ENCODE measurements at regions not wholly inside any gene's neighbourhood (a gene's known extent, or its start where the extent isn't known, plus 50 kb on each side); places are given as distances from the start of the nearest gene placed in this dataset.

DNA sequence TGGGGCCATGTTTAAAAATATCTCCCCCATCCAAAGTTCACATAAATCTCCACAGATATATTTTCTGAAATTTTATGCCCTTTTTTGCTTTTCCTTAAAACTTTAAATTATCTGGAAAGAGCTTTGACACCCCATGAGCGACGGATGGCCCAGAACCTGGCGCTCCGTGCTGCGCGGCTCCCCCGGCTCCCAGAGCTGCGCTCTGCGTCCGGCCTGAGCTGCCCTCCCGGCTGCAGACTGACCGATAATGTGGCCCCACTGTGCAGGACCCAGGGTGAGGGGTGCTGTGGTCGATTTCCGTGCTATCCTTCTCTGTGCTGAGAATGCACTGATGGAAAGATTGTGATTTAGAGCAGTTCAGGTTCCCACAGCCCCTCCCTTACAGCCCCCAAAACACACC, 292.3 kb upstream of the IRX4 start:
- Mint-ChIP-seq H3K4me3 (no peak overlapping the region), H3K4me1 (peaks cover 9% of the 10 kb centered on the region; the same call in 2 of the 3 replicates), H3K36me3 (ENCODE audit: low read depth) (no peaks in the 10 kb centered on the region), H3K9me3 (no peaks in the 10 kb centered on the region), H3K27ac (no peak overlapping the region), H3K27me3 (ENCODE audit: insufficient read depth, low read depth, poor library complexity) (peaks cover 3% of the 10 kb centered on the region)
- TF ChIP-seq JUNB (IDR thresholded peaks at IDR 0.05; ENCODE audit: unreplicated experiment) (no peak), CREB1 (CRISPR knock-in tag; IDR thresholded peaks at IDR 0.05; ENCODE audit: low read depth) (no peak), ZNF331 (CRISPR knock-in tag; IDR thresholded peaks at IDR 0.05; ENCODE audit: low read depth) (no peak), EZH2 (IDR thresholded peaks at IDR 0.05; ENCODE audit: low read depth, unreplicated experiment) (no peak), POLR2AphosphoS5 (IDR thresholded peaks at IDR 0.05; ENCODE audit: low read depth) (no peak), STAT1 (IDR thresholded peaks at IDR 0.05; ENCODE audit: unreplicated experiment) (no peak), ETS1 (IDR thresholded peaks at IDR 0.05) (no peak), NANOG (IDR thresholded peaks at IDR 0.05; ENCODE audit: borderline replicate concordance) (no peak), ZNF114 (CRISPR knock-in tag; IDR thresholded peaks at IDR 0.05) (no peak)
- TF ChIP-seq, protein P1, sequence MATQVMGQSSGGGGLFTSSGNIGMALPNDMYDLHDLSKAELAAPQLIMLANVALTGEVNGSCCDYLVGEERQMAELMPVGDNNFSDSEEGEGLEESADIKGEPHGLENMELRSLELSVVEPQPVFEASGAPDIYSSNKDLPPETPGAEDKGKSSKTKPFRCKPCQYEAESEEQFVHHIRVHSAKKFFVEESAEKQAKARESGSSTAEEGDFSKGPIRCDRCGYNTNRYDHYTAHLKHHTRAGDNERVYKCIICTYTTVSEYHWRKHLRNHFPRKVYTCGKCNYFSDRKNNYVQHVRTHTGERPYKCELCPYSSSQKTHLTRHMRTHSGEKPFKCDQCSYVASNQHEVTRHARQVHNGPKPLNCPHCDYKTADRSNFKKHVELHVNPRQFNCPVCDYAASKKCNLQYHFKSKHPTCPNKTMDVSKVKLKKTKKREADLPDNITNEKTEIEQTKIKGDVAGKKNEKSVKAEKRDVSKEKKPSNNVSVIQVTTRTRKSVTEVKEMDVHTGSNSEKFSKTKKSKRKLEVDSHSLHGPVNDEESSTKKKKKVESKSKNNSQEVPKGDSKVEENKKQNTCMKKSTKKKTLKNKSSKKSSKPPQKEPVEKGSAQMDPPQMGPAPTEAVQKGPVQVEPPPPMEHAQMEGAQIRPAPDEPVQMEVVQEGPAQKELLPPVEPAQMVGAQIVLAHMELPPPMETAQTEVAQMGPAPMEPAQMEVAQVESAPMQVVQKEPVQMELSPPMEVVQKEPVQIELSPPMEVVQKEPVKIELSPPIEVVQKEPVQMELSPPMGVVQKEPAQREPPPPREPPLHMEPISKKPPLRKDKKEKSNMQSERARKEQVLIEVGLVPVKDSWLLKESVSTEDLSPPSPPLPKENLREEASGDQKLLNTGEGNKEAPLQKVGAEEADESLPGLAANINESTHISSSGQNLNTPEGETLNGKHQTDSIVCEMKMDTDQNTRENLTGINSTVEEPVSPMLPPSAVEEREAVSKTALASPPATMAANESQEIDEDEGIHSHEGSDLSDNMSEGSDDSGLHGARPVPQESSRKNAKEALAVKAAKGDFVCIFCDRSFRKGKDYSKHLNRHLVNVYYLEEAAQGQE (IDR thresholded peaks at IDR 0.05; ENCODE audit: unreplicated experiment) = no peak
- TF ChIP-seq, protein P2, sequence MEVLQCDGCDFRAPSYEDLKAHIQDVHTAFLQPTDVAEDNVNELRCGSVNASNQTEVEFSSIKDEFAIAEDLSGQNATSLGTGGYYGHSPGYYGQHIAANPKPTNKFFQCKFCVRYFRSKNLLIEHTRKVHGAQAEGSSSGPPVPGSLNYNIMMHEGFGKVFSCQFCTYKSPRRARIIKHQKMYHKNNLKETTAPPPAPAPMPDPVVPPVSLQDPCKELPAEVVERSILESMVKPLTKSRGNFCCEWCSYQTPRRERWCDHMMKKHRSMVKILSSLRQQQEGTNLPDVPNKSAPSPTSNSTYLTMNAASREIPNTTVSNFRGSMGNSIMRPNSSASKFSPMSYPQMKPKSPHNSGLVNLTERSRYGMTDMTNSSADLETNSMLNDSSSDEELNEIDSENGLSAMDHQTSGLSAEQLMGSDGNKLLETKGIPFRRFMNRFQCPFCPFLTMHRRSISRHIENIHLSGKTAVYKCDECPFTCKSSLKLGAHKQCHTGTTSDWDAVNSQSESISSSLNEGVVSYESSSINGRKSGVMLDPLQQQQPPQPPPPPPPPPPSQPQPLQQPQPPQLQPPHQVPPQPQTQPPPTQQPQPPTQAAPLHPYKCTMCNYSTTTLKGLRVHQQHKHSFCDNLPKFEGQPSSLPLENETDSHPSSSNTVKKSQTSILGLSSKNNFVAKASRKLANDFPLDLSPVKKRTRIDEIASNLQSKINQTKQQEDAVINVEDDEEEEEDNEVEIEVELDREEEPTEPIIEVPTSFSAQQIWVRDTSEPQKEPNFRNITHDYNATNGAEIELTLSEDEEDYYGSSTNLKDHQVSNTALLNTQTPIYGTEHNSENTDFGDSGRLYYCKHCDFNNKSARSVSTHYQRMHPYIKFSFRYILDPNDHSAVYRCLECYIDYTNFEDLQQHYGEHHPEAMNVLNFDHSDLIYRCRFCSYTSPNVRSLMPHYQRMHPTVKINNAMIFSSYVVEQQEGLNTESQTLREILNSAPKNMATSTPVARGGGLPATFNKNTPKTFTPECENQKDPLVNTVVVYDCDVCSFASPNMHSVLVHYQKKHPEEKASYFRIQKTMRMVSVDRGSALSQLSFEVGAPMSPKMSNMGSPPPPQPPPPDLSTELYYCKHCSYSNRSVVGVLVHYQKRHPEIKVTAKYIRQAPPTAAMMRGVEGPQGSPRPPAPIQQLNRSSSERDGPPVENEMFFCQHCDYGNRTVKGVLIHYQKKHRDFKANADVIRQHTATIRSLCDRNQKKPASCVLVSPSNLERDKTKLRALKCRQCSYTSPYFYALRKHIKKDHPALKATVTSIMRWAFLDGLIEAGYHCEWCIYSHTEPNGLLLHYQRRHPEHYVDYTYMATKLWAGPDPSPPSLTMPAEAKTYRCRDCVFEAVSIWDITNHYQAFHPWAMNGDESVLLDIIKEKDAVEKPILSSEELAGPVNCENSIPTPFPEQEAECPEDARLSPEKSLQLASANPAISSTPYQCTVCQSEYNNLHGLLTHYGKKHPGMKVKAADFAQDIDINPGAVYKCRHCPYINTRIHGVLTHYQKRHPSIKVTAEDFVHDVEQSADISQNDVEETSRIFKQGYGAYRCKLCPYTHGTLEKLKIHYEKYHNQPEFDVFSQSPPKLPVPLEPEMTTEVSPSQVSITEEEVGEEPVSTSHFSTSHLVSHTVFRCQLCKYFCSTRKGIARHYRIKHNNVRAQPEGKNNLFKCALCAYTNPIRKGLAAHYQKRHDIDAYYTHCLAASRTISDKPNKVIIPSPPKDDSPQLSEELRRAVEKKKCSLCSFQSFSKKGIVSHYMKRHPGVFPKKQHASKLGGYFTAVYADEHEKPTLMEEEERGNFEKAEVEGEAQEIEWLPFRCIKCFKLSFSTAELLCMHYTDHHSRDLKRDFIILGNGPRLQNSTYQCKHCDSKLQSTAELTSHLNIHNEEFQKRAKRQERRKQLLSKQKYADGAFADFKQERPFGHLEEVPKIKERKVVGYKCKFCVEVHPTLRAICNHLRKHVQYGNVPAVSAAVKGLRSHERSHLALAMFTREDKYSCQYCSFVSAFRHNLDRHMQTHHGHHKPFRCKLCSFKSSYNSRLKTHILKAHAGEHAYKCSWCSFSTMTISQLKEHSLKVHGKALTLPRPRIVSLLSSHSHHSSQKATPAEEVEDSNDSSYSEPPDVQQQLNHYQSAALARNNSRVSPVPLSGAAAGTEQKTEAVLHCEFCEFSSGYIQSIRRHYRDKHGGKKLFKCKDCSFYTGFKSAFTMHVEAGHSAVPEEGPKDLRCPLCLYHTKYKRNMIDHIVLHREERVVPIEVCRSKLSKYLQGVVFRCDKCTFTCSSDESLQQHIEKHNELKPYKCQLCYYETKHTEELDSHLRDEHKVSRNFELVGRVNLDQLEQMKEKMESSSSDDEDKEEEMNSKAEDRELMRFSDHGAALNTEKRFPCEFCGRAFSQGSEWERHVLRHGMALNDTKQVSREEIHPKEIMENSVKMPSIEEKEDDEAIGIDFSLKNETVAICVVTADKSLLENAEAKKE (CRISPR knock-in tag; IDR thresholded peaks at IDR 0.05) = no peak
- Histone ChIP-seq H3K36me3 (ENCODE audit: insufficient read depth) (no peaks in the 10 kb centered on the region), H3K27ac (ENCODE audit: low read depth) (no peak overlapping the region), H3K9me2 (ENCODE audit: insufficient read depth) (no peaks in the 10 kb centered on the region), H3K4me2 (no peak overlapping the region), H3K27me3 (ENCODE audit: insufficient read depth) (no peaks in the 10 kb centered on the region), H4K20me1 (replicated peaks; ENCODE audit: insufficient read depth) (no peaks in the 10 kb centered on the region), H3F3A (replicated peaks; ENCODE audit: low read depth) (no peaks in the 10 kb centered on the region), H3K79me2 (replicated peaks; ENCODE audit: insufficient read depth) (no peaks in the 10 kb centered on the region), H3K4me1 (ENCODE audit: insufficient read depth) (no peaks in the 10 kb centered on the region), H2AFZ (no peak overlapping the region), H3K4me3 (no peak overlapping the region)
- no peak for ATAC-seq
- no peak for DNase-seq (ENCODE audit: low spot score)

Data from GM23338 (cell line).